ENCODE measurements at regions not wholly inside any gene's neighbourhood (a gene's known extent, or its start where the extent isn't known, plus 50 kb on each side); places are given as distances from the start of the nearest gene placed in this dataset.

DNA sequence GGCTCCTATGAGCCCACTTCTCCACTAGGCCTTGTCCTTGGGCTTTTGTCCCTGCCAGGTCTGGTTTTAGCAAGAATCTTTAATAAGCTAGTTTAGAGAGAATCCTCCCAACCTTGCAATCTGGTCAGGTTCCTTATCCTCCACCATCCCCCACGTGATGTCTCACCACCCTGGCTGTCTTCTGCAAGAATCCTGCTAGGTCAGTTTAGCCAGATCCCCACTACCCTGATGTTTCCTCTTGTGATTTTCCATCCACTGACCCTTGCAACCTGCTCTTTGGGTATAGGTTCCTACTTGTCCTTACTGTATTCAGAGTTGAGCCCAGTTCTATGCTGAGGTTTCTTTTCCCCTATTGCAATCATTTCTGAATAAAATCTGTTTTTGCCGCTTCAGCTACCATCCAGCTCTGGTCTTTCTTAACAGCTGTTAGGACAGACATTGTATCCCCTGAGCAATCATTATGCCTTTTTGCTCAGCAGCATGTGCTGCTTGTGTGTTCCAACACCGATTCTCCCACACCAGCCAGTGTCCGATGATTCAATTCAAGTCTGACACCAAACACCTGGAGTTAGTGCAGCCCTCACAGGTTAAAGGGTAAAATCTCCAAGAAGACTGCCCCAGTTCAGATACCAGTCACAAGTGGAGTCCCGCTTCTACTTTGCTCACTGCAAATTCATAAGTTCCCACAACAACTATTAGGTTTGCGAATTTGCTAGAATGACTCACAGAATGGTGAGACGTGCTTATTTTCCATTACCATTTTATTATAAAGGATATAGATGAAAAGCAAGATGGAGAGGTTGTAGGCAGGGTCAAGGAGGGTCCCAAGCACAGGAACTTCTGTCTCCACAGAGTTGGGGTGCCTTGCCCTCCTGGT is 62.2 kb upstream of the ADCY1 start:
- TF ChIP-seq CTCF (IDR thresholded peaks at IDR 0.05) = no peak

- no peak for TF ChIP-seq CTCF (IDR thresholded peaks at IDR 0.05)
These were observed 59.2 kb upstream of the ADCY1 start for GRCh38 chr7:45514944-45515343.

- TF ChIP-seq CTCF (IDR thresholded peaks at IDR 0.05) = no peak
These were observed 58.8 kb upstream of the ADCY1 start for GRCh38 chr7:45515346-45515745.

Data from LNCAP (cell line).